Neuronal stem cell (in vitro differentiated cells): ENCODE measurements at regions not wholly inside any gene's neighbourhood (a gene's known extent, or its start where the extent isn't known, plus 50 kb on each side); places are given as distances from the start of the nearest gene placed in this dataset.

Experiments used
- DNase-seq: peaks from one replicate; pipeline ENCODE4 v3.0.0-alpha.2; 2013; ENCODE audit warnings: low spot score
- H2AFZ ChIP-seq: one replicate; pipeline ENCODE4 v1.6.1; 2013; ENCODE audit warnings: mild to moderate bottlenecking, low read length, inconsistent platforms
- H2AK5ac ChIP-seq: 2 replicates; pipeline ENCODE4 v1.6.1; 2013; ENCODE audit warnings: low read depth, mild to moderate bottlenecking, inconsistent platforms, low read length, moderate library complexity, mixed read lengths
- H2BK120ac ChIP-seq: 2 replicates; pipeline ENCODE4 v1.6.1; 2013; ENCODE audit warnings: low read depth, mild to moderate bottlenecking, inconsistent platforms, low read length, moderate library complexity, mixed read lengths
- H2BK12ac ChIP-seq: one replicate; pipeline ENCODE4 v1.6.1; 2013; ENCODE audit warnings: low read length, inconsistent platforms
- H2BK15ac ChIP-seq: 2 replicates; pipeline ENCODE4 v1.6.1; 2013; ENCODE audit warnings: mild to moderate bottlenecking, low read length, inconsistent platforms, mixed read lengths
- H2BK5ac ChIP-seq: one replicate; pipeline ENCODE4 v1.6.1; 2013; ENCODE audit warnings: inconsistent platforms, mild to moderate bottlenecking, low read length, moderate library complexity
- H3K14ac ChIP-seq: one replicate; pipeline ENCODE4 v1.6.1; 2013; ENCODE audit warnings: low read length, inconsistent platforms
- H3K18ac ChIP-seq: 2 replicates; pipeline ENCODE4 v1.6.1; 2013; ENCODE audit warnings: low read length, inconsistent platforms
- H3K23ac ChIP-seq: 2 replicates; pipeline ENCODE4 v1.6.1; 2013; ENCODE audit warnings: low read depth, mild to moderate bottlenecking, mixed read lengths, low read length, inconsistent platforms; ENCODE audit not compliant: poor library complexity
- H3K27ac ChIP-seq: replicated peaks from 3 replicates; pipeline ENCODE4 v1.5.1; 2013; ENCODE audit warnings: low read length, inconsistent platforms
- H3K27me3 ChIP-seq, 3 experiments: 2 replicates each; pipeline ENCODE4 v1.6.1; 2013; ENCODE audit warnings: low read length in 3 of 3, mild to moderate bottlenecking in 2 of 3, inconsistent platforms in 1 of 3, low read depth in 1 of 3, mixed read lengths in 1 of 3, moderate library complexity in 1 of 3; ENCODE audit not compliant: control insufficient read depth in 3 of 3, insufficient read depth in 3 of 3
- H3K36me3 ChIP-seq, 2 donors: replicated peaks in 1 of 2; 2 replicates each; pipeline ENCODE4 v1.6.1; 2013; ENCODE audit warnings: low read length in 2 of 2; ENCODE audit not compliant: control insufficient read depth in 2 of 2, insufficient read depth in 2 of 2
- H3K4ac ChIP-seq: 2 replicates; pipeline ENCODE4 v1.6.1; 2013; ENCODE audit warnings: inconsistent platforms, mild to moderate bottlenecking, low read length, moderate library complexity
- H3K4me1 ChIP-seq, 2 donors: 1 replicate in 1 of 2; 2 replicates in 1 of 2; pipeline ENCODE4 v1.6.1; 2013; ENCODE audit warnings: low read length in 2 of 2, low read depth in 1 of 2; ENCODE audit not compliant: control insufficient read depth in 2 of 2, insufficient read depth in 1 of 2
- H3K4me2 ChIP-seq: one replicate; pipeline ENCODE4 v1.6.1; 2013; ENCODE audit warnings: mild to moderate bottlenecking, low read length, inconsistent platforms; ENCODE audit not compliant: insufficient read depth, poor library complexity, severe bottlenecking
- H3K4me3 ChIP-seq, 2 donors: 2 replicates each; pipeline ENCODE4 v1.5.1; 2013; ENCODE audit warnings: low read length in 2 of 2, mild to moderate bottlenecking in 2 of 2, inconsistent platforms in 1 of 2, moderate library complexity in 1 of 2
- H3K79me1 ChIP-seq: one replicate; pipeline ENCODE4 v1.6.1; 2013; ENCODE audit warnings: low read depth, mild to moderate bottlenecking, inconsistent platforms, low read length, moderate library complexity
- H3K9ac ChIP-seq: one replicate; pipeline ENCODE4 v1.6.1; 2013; ENCODE audit warnings: mild to moderate bottlenecking, low read depth, low read length, inconsistent platforms; ENCODE audit not compliant: poor library complexity
- H3K9me3 ChIP-seq, 2 donors: replicated peaks in 1 of 2; 2 replicates each; pipeline versions ENCODE3 to v1.6.1; 2013; ENCODE audit warnings: low read length in 2 of 2, mild to moderate bottlenecking in 2 of 2, inconsistent platforms in 1 of 2, low read depth in 1 of 2, mixed read lengths in 1 of 2, moderate library complexity in 1 of 2; ENCODE audit not compliant: control insufficient read depth in 2 of 2, insufficient read depth in 1 of 2
- H4K8ac ChIP-seq: one replicate; pipeline ENCODE4 v1.6.1; 2013; ENCODE audit warnings: low read depth, mild to moderate bottlenecking, inconsistent platforms, low read length, moderate library complexity
- H4K91ac ChIP-seq: one replicate; pipeline ENCODE4 v1.6.1; 2013; ENCODE audit warnings: low read length, low read depth, mild to moderate bottlenecking, inconsistent platforms; ENCODE audit not compliant: poor library complexity
- WGBS, 2 donors: extraction: QIAGEN DNeasy Blood & Tissue Kit; methylation state at CpG; one replicate each; pipeline ENCODE4 v1.1.7; 2013; ENCODE audit warnings: missing lambda C conversion rate in 2 of 2, mixed read lengths in 1 of 2; ENCODE audit not compliant: insufficient read length in 2 of 2, insufficient replicate concordance in 1 of 2; ENCODE audit errors: extremely low coverage in 2 of 2; 5-methylcytosine and 5-hydroxymethylcytosine counted together

- no peak overlapping the region for H2AK5ac ChIP-seq
- no peak overlapping the region for H3K4ac ChIP-seq
- H2BK120ac ChIP-seq = no peak overlapping the region
- H3K36me3 ChIP-seq = no peaks in the 10 kb centered on the region
- no peak overlapping the region for H3K27ac ChIP-seq
- no peak overlapping the region for H2BK15ac ChIP-seq
- H3K79me1 ChIP-seq = no peaks in the 10 kb centered on the region
- no peak overlapping the region for H4K91ac ChIP-seq
- no peaks in the 10 kb centered on the region for H3K4me1 ChIP-seq
- no peak overlapping the region for H3K4me3 ChIP-seq
- no peak overlapping the region for H2BK12ac ChIP-seq
- H3K9ac ChIP-seq = no peak overlapping the region
- no peak overlapping the region for H2BK5ac ChIP-seq
- no peak for DNase-seq
- no peak overlapping the region for H3K14ac ChIP-seq
- no peak overlapping the region for H3K23ac ChIP-seq
- H4K8ac ChIP-seq = no peak overlapping the region
- no peak overlapping the region for H3K18ac ChIP-seq
- no CpG with 5 or more reads among the region's 5 CpGs for WGBS, 2 donors
- no peak overlapping the region for H3K4me2 ChIP-seq
- no peaks in the 10 kb centered on the region for H3K27me3 ChIP-seq
- no peak overlapping the region for H2AFZ ChIP-seq
- no peaks in the 10 kb centered on the region for H3K9me3 ChIP-seq
These were observed 68.2 kb downstream of the TMEM17 start for GRCh38 chr2:62437785-62438184.

DNA sequence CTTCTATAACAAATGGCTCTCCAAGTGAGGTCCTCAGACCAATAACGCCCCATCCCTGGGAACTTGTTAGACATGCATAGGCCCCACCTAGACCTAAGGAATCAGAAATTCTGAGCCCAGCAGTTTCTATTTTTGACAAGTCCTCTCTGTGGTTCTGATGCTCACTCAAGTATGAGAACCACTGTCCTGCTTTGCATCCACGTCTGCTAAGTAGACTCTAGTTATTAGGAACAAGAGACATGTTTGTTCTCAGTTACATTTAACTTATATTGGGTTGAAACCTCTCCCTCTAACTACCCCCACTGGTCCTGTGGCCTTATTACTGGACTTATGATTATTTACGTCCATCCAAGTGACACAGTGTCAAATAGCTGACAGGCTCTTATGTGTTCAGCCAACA is 70.3 kb downstream of the TMEM17 start:
- Histone ChIP-seq H2BK15ac (no peak overlapping the region), H3K4me3 (no peak overlapping the region), H3K4me2 (no peak overlapping the region), H3K18ac (no peak overlapping the region), H3K4ac (no peak overlapping the region), H2AFZ (no peak overlapping the region), H4K91ac (no peak overlapping the region), H3K23ac (no peak overlapping the region), H4K8ac (no peak overlapping the region), H3K36me3 (no peaks in the 10 kb centered on the region), H3K14ac (no peak overlapping the region), H3K4me1 (no peaks in the 10 kb centered on the region), H3K9me3 (no peaks in the 10 kb centered on the region), H3K9ac (no peak overlapping the region), H2BK120ac (no peak overlapping the region), H2BK12ac (no peak overlapping the region), H3K27ac (no peak overlapping the region), H2AK5ac (no peak overlapping the region), H3K79me1 (no peaks in the 10 kb centered on the region), H2BK5ac (no peak overlapping the region), H3K27me3 (no peaks in the 10 kb centered on the region)
- DNase-seq = no peak
- no CpG with 5 or more reads among the region's 3 CpGs for WGBS, 2 donors

GRCh38 chr2:62432407-62432806 is 73.6 kb downstream of the TMEM17 start:
- Histone ChIP-seq H3K18ac (no peak overlapping the region), H3K4me1 (no peaks in the 10 kb centered on the region), H2BK120ac (no peak overlapping the region), H2BK5ac (no peak overlapping the region), H3K27ac (no peak overlapping the region), H3K79me1 (no peaks in the 10 kb centered on the region), H3K9ac (no peak overlapping the region), H4K91ac (no peak overlapping the region), H3K9me3 (peaks cover 0 to 3% of the 10 kb centered on the region in 2 donors), H3K23ac (no peak overlapping the region), H3K4me3 (no peak overlapping the region), H2BK15ac (no peak overlapping the region), H3K36me3 (no peaks in the 10 kb centered on the region), H3K4me2 (no peak overlapping the region), H3K4ac (no peak overlapping the region), H3K14ac (no peak overlapping the region), H2AK5ac (no peak overlapping the region), H3K27me3 (no peaks in the 10 kb centered on the region), H2BK12ac (no peak overlapping the region), H2AFZ (no peak overlapping the region), H4K8ac (no peak overlapping the region)
- WGBS, 2 donors = no CpG with 5 or more reads among the region's 3 CpGs
- DNase-seq = no peak

- Histone ChIP-seq H3K23ac (no peak overlapping the region), H2BK5ac (no peak overlapping the region), H3K27ac (no peak overlapping the region), H4K8ac (no peak overlapping the region), H2BK12ac (no peak overlapping the region), H2BK120ac (no peak overlapping the region), H2AK5ac (no peak overlapping the region), H3K27me3 (no peaks in the 10 kb centered on the region), H3K4me3 (no peak overlapping the region), H3K9me3 (peaks cover 0 to 3% of the 10 kb centered on the region in 2 donors), H4K91ac (no peak overlapping the region), H3K4me2 (no peak overlapping the region), H3K18ac (no peak overlapping the region), H3K14ac (no peak overlapping the region), H3K36me3 (no peaks in the 10 kb centered on the region), H3K4me1 (no peaks in the 10 kb centered on the region), H2AFZ (no peak overlapping the region), H2BK15ac (no peak overlapping the region), H3K79me1 (no peaks in the 10 kb centered on the region), H3K4ac (no peak overlapping the region), H3K9ac (no peak overlapping the region)
- no peak for DNase-seq
- WGBS, 2 donors = no CpG with 5 or more reads among the region's 3 CpGs
These were observed 74.5 kb downstream of the TMEM17 start for GRCh38 chr2:62431512-62431911.
